HepG2 (cell line): ENCODE measurements at regions not wholly inside any gene's neighbourhood (a gene's known extent, or its start where the extent isn't known, plus 50 kb on each side); places are given as distances from the start of the nearest gene placed in this dataset.

Source experiments
- ATAC-seq: fragments of 200-7000 bp; cut with Tn5 transposase; 3 replicates; pipeline ENCODE4 v1.9.1; 2020; ENCODE audit warnings: mild to moderate bottlenecking, moderate library complexity
- BruUV-seq: library from RNA; stranded (reverse); fragments of 400-500 nt; replicated peaks from 2 replicates; lab custom pipeline; 2021; lab: Mats Ljungman, UMichigan
- CTCF ChIA-PET: fragments of 300-600 bp; formaldehyde crosslinking; extraction: SDS; loops from one replicate; lab custom pipeline; 2021; ENCODE audit warnings: low total read pairs, inconsistent platforms, low intra/inter-chr PET ratio; lab: Yijun Ruan, JAX
- POLR2A ChIA-PET: fragments of 350-600 bp; sonication (Branson Sonifier 250); formaldehyde crosslinking; loops from one replicate; lab custom pipeline; 2020; ENCODE audit warnings: antibody characterized with exemption, inconsistent platforms; lab: Yijun Ruan, JAX
- DNase-seq: peaks from one replicate; pipeline ENCODE4 v3.0.0-alpha.2; 2015; ENCODE audit warnings: low spot score
- FAIRE-seq: peaks from 3 replicates; lab custom pipeline; 2011; peaks lifted over from hg19 to GRCh38; lab: Jason Lieb, UNC
- H2AFZ ChIP-seq: one replicate; pipeline ENCODE4 v1.6.1; 2011; ENCODE audit warnings: low read length, inconsistent platforms
- H3K27ac ChIP-seq: fragments of 300-600 bp; 3 replicates; pipeline ENCODE4 v1.8.0; 2011; ENCODE audit warnings: mixed run types, mild to moderate bottlenecking, mixed read lengths, low read length, inconsistent platforms; ENCODE audit not compliant: insufficient read depth; ENCODE audit errors: extremely low read length
- H3K27me3 ChIP-seq, 2 experiments: fragments of 200-600 bp in 1 of 2; 2 replicates in 1 of 2; 3 replicates in 1 of 2; pipeline versions ENCODE4 v1.6.0 to v1.8.0; 2011; ENCODE audit warnings: low read length in 2 of 2, mild to moderate bottlenecking in 2 of 2, moderate library complexity in 2 of 2, inconsistent platforms in 1 of 2; ENCODE audit not compliant: insufficient read depth in 2 of 2, control insufficient read depth in 1 of 2
- H3K36me3 ChIP-seq, 2 experiments: fragments of 200-600 bp in 1 of 2; replicated peaks in 1 of 2; 2 replicates in 1 of 2; 3 replicates in 1 of 2; pipeline versions ENCODE4 v1.5.1 to v1.8.0; 2011; ENCODE audit warnings: low read length in 2 of 2, inconsistent platforms in 1 of 2; ENCODE audit not compliant: insufficient read depth in 2 of 2, control insufficient read depth in 1 of 2
- H3K4me1 ChIP-seq: 2 replicates; pipeline ENCODE4 v1.5.1; 2012; ENCODE audit warnings: low read length, inconsistent platforms; ENCODE audit not compliant: insufficient read depth
- H3K4me2 ChIP-seq: 2 replicates; pipeline ENCODE4 v1.6.0; 2011; ENCODE audit warnings: low read depth, low read length, inconsistent platforms
- H3K4me3 ChIP-seq, 3 experiments: fragments of 200-600 bp in 1 of 3; sonication (generic), shearing (Covaris generic) in 1 of 3; replicated peaks in 1 of 3; 2 replicates each; pipeline ENCODE4 v1.5.1; 2011 to 2016; ENCODE audit warnings: low read length in 3 of 3, inconsistent platforms in 2 of 3, low read depth in 2 of 3, mild to moderate bottlenecking in 2 of 3, control low read depth in 1 of 3, mixed read lengths in 1 of 3; ENCODE audit not compliant: insufficient read depth in 1 of 3
- H3K79me2 ChIP-seq: one replicate; pipeline ENCODE4 v1.6.1; 2011; ENCODE audit warnings: low read length, inconsistent platforms; ENCODE audit not compliant: insufficient read depth
- H3K9ac ChIP-seq: 2 replicates; pipeline ENCODE4 v1.6.0; 2011; ENCODE audit warnings: mild to moderate bottlenecking, low read depth, low read length, inconsistent platforms; ENCODE audit not compliant: insufficient read depth
- H3K9me3 ChIP-seq: 2 replicates; pipeline ENCODE4 v1.5.1; 2012; ENCODE audit warnings: mild to moderate bottlenecking, low read length
- H4K20me1 ChIP-seq: 2 replicates; pipeline ENCODE4 v1.6.0; 2011; ENCODE audit warnings: inconsistent platforms, mild to moderate bottlenecking, low read length, moderate library complexity; ENCODE audit not compliant: insufficient read depth
- FOXO1 ChIP-seq: sonication (generic); formaldehyde crosslinking; IDR thresholded peaks from 2 replicates; pipeline ENCODE4 v1.4.0; 2020; ENCODE audit warnings: missing genetic modification reagents
- FOXP1 ChIP-seq, 2 experiments: fragments of 450-650 bp in 1 of 2; IDR thresholded peaks; 2 replicates each; pipeline ENCODE4 v1.6.1; 2017 to 2018; ENCODE audit warnings: antibody characterized with exemption in 1 of 2
- GZF1 ChIP-seq: sonication (generic); formaldehyde crosslinking; IDR thresholded peaks from 2 replicates; pipeline ENCODE4 v1.5.1; 2020; ENCODE audit warnings: mild to moderate bottlenecking, missing genetic modification reagents
- HBP1 ChIP-seq: IDR thresholded peaks from 2 replicates; pipeline ENCODE4 v1.6.1; 2016; ENCODE audit warnings: low read depth, control low read depth
- IKZF5 ChIP-seq: IDR thresholded peaks from 2 replicates; pipeline ENCODE4 v1.6.1; 2018; ENCODE audit warnings: missing genetic modification reagents, mild to moderate bottlenecking, missing compliant biosample characterization
- JUNB ChIP-seq: sonication (generic); formaldehyde crosslinking; IDR thresholded peaks from 2 replicates; pipeline ENCODE4 v1.8.0; 2022; ENCODE audit warnings: missing genetic modification reagents, mild to moderate bottlenecking, borderline replicate concordance
- KMT2A ChIP-seq: sonication (generic); formaldehyde crosslinking; IDR thresholded peaks from 2 replicates; pipeline ENCODE4 v1.4.0; 2020; ENCODE audit warnings: missing genetic modification reagents
- NFIB ChIP-seq: sonication (generic); formaldehyde crosslinking; IDR thresholded peaks from 2 replicates; pipeline ENCODE4 v1.9.0; 2021; ENCODE audit warnings: missing genetic modification reagents, mild to moderate bottlenecking, borderline replicate concordance
- PLRG1 ChIP-seq: fragments of 450-650 bp; conservative IDR thresholded peaks from 2 replicates; pipeline ENCODE4 v1.6.1; 2016
- RFXAP ChIP-seq: sonication (generic); formaldehyde crosslinking; IDR thresholded peaks from 2 replicates; pipeline ENCODE4 v1.4.0; 2020; ENCODE audit warnings: missing genetic modification reagents, borderline replicate concordance
- TAF1 ChIP-seq: sonication (generic); formaldehyde crosslinking; IDR thresholded peaks from 2 replicates; pipeline ENCODE4 v1.4.0; 2020; ENCODE audit warnings: missing genetic modification reagents
- U2AF1 ChIP-seq: fragments of 200-400 bp; formaldehyde crosslinking; optimal IDR thresholded peaks from 2 replicates; pipeline ENCODE3; 2017; ENCODE audit warnings: mild to moderate bottlenecking, low read depth, low read length
- U2AF2 ChIP-seq: fragments of 200-400 bp; formaldehyde crosslinking; IDR thresholded peaks from 2 replicates; pipeline ENCODE4 v1.6.1; 2017; ENCODE audit warnings: low read depth, mild to moderate bottlenecking, low read length
- WIZ ChIP-seq: sonication (generic); formaldehyde crosslinking; IDR thresholded peaks from 2 replicates; pipeline ENCODE4 v1.5.1; 2020; ENCODE audit warnings: mild to moderate bottlenecking, missing genetic modification reagents
- ZBTB10 ChIP-seq: sonication (generic); formaldehyde crosslinking; IDR thresholded peaks from 2 replicates; pipeline ENCODE4 v1.4.0; 2020; ENCODE audit warnings: missing genetic modification reagents, borderline replicate concordance
- ZBTB7B ChIP-seq: sonication (generic); formaldehyde crosslinking; IDR thresholded peaks from 2 replicates; pipeline ENCODE4 v1.4.0; 2020; ENCODE audit warnings: missing genetic modification reagents
- ZKSCAN5 ChIP-seq: sonication (generic); formaldehyde crosslinking; IDR thresholded peaks from 2 replicates; pipeline ENCODE4 v1.5.1; 2020; ENCODE audit warnings: mild to moderate bottlenecking, missing genetic modification reagents
- ZNF101 ChIP-seq: sonication (generic); formaldehyde crosslinking; IDR thresholded peaks from 2 replicates; pipeline ENCODE4 v1.4.0; 2020; ENCODE audit warnings: mild to moderate bottlenecking, low read depth, missing genetic modification reagents, borderline replicate concordance
- ZNF20 ChIP-seq: sonication (generic); formaldehyde crosslinking; IDR thresholded peaks from 2 replicates; pipeline ENCODE4 v1.4.0; 2020; ENCODE audit warnings: mild to moderate bottlenecking, moderate library complexity, missing genetic modification reagents
- ZNF839 ChIP-seq: sonication (generic); formaldehyde crosslinking; IDR thresholded peaks from 2 replicates; pipeline ENCODE4 v1.4.0; 2020; ENCODE audit warnings: missing genetic modification reagents, mild to moderate bottlenecking, borderline replicate concordance
- WGBS: methylation state at CpG from one replicate; pipeline ENCODE4 v1.1.6; 2017; ENCODE audit warnings: low lambda C conversion rate; 5-methylcytosine and 5-hydroxymethylcytosine counted together
- in situ Hi-C: cut with HindIII; loops from 2 replicates; pipeline ENCODE4 v1.10.0; 2017; ENCODE audit warnings: low pct_unique_long_range_greater_than_20kb; ENCODE audit not compliant: extremely low pct_ligation_motif_present
- intact Hi-C: fragments of 100-400 bp; cut with micrococcal nuclease; formaldehyde crosslinking; loops from one replicate; pipeline ENCODE4 v1.10.0; 2022; ENCODE audit not compliant: unreplicated experiment

GRCh38 chr15:25616471-25616870 is 177.6 kb upstream of the UBE3A start (continued):
- TF ChIP-seq ZBTB10: no peak

- Histone ChIP-seq H3K4me3 (no peak overlapping the region), H3K9ac (no peak overlapping the region), H3K9me3 (peaks cover 6% of the 10 kb centered on the region), H3K4me2 (no peak overlapping the region), H3K36me3 (no peaks in the 10 kb centered on the region), H2AFZ (no peak overlapping the region), H3K79me2 (no peaks in the 10 kb centered on the region), H4K20me1 (no peaks in the 10 kb centered on the region), H3K27me3 (no peaks in the 10 kb centered on the region; a peak in 1 of 5 replicates), H3K4me1 (no peaks in the 10 kb centered on the region), H3K27ac (no peak overlapping the region)
- ChIA-PET CTCF (no interaction called here), POLR2A (no interaction called here)
- TF ChIP-seq ZNF101 (CRISPR knock-in tag) (no peak), FOXP1 (IDR thresholded peaks at IDR 0.05) (no peak), FOXP1 (CRISPR knock-in tag; IDR thresholded peaks at IDR 0.05) (no peak), FOXO1 (no peak), PLRG1 (no peak), GZF1 (CRISPR knock-in tag) (no peak), U2AF1 (no peak), ZNF839 (no peak), KMT2A (CRISPR knock-in tag) (no peak), ZKSCAN5 (CRISPR knock-in tag) (no peak), JUNB (no peak), WIZ (CRISPR knock-in tag) (no peak), TAF1 (CRISPR knock-in tag) (no peak), ZBTB7B (CRISPR knock-in tag) (no peak), RFXAP (CRISPR knock-in tag) (no peak), ZNF20 (CRISPR knock-in tag) (no peak), NFIB (CRISPR knock-in tag) (no peak), U2AF2 (no peak), IKZF5 (CRISPR knock-in tag) (no peak), HBP1 (CRISPR knock-in tag) (no peak)
- no peak for DNase-seq
- no peak for ATAC-seq
- FAIRE-seq: no peak
- intact Hi-C loops: no loop called here
- in situ Hi-C loops: loop anchor here (10.0 kb wide), 1 partner anchor 62 kb away; no protein-coding TSS in a partner anchor
- WGBS: 30% methylated on average over 9 of the region's 9 CpGs
- no TSS peak for BruUV-seq
These were observed 174.3 kb upstream of the UBE3A start for GRCh38 chr15:25613134-25613533.
